ENCODE measurements at regions not wholly inside any gene's neighbourhood (a gene's known extent, or its start where the extent isn't known, plus 50 kb on each side); places are given as distances from the start of the nearest gene placed in this dataset.

- DNase-seq: no peak
Measured at GRCh38 chr19:31118986-31119385, 230.2 kb downstream of the TSHZ3 start.

- no peak for DNase-seq
Measured at GRCh38 chr19:31118287-31118955, 230.8 kb downstream of the TSHZ3 start.

GRCh38 chr19:31114585-31114984 is 234.7 kb downstream of the TSHZ3 start:
- no peak for DNase-seq

- no peak for DNase-seq
Measured at GRCh38 chr19:31113293-31113692, 235.9 kb downstream of the TSHZ3 start.

- no peak for DNase-seq
Measured at GRCh38 chr19:31112158-31112557, 237.1 kb downstream of the TSHZ3 start.

GRCh38 chr19:31111741-31112140 is 237.5 kb downstream of the TSHZ3 start:
- no peak for DNase-seq

- DNase-seq: no peak
Measured at GRCh38 chr19:31110336-31110735, 238.9 kb downstream of the TSHZ3 start.

GRCh38 chr19:31109636-31110035 is 239.6 kb downstream of the TSHZ3 start:
- no peak for DNase-seq

GRCh38 chr19:31107096-31107495 is 242.1 kb downstream of the TSHZ3 start:
- DNase-seq: no peak

- DNase-seq: no peak
Measured at GRCh38 chr19:31105761-31106160, 243.5 kb downstream of the TSHZ3 start.

- DNase-seq: no peak
Measured at GRCh38 chr19:31104451-31104850, 244.8 kb downstream of the TSHZ3 start.

- no peak for DNase-seq
Measured at GRCh38 chr19:31103228-31103627, 246.0 kb downstream of the TSHZ3 start.

GRCh38 chr19:31102674-31103073 is 246.6 kb downstream of the TSHZ3 start:
- DNase-seq: no peak

- no peak for DNase-seq
Measured at GRCh38 chr19:31100981-31101380, 248.3 kb downstream of the TSHZ3 start.

- no peak for DNase-seq
Measured at GRCh38 chr19:31100206-31100590, 249.0 kb downstream of the TSHZ3 start.

- no peak for DNase-seq
Measured at GRCh38 chr19:31099515-31100205, 249.6 kb downstream of the TSHZ3 start.

GRCh38 chr19:31098836-31099235 is 250.4 kb downstream of the TSHZ3 start:
- DNase-seq: no peak

GRCh38 chr19:31096935-31097545 is 252.2 kb downstream of the TSHZ3 start:
- no peak for DNase-seq

GRCh38 chr19:31096062-31096830 is 253.0 kb downstream of the TSHZ3 start:
- no peak for DNase-seq

GRCh38 chr19:31095100-31095804 is 254.0 kb downstream of the TSHZ3 start:
- no peak for DNase-seq

- no peak for DNase-seq
Measured at GRCh38 chr19:31092274-31092673, 257.0 kb downstream of the TSHZ3 start.

GRCh38 chr19:31089681-31090080 is 259.6 kb downstream of the TSHZ3 start:
- no peak for DNase-seq

GRCh38 chr19:31085125-31085524 is 264.1 kb downstream of the TSHZ3 start:
- no peak for DNase-seq
